ENCODE measurements at regions not wholly inside any gene's neighbourhood (a gene's known extent, or its start where the extent isn't known, plus 50 kb on each side); places are given as distances from the start of the nearest gene placed in this dataset.

GRCh38 chr15:30010746-30011145, 72.0 kb upstream of the GOLGA8J start:
- no peak for TF ChIP-seq CTCF (conservative IDR thresholded peaks at IDR 0.05; ENCODE audit: low read length)
- no peak for TF ChIP-seq EZH2phosphoT487 (IDR thresholded peaks at IDR 0.05; ENCODE audit: borderline replicate concordance, low read depth, low read length)
